Naive thymus-derived CD4-positive, alpha-beta T cell (primary cell): ENCODE measurements at regions not wholly inside any gene's neighbourhood (a gene's known extent, or its start where the extent isn't known, plus 50 kb on each side); places are given as distances from the start of the nearest gene placed in this dataset.

Experiments used
- ATAC-seq: fragments of 150-1000 bp; cut with Tn5 transposase; 2 replicates; pipeline ENCODE4 v1.10.0; 2021; ENCODE audit warnings: mild to moderate bottlenecking, moderate library complexity
- CTCF ChIA-PET: fragments of 350-600 bp; sonication (Branson Sonifier 250); formaldehyde crosslinking; loops from one replicate; lab custom pipeline; 2021; ENCODE audit warnings: antibody characterized with exemption; lab: Charles Lee
- POLR2A ChIA-PET: fragments of 350-600 bp; sonication (Branson Sonifier 250); formaldehyde crosslinking; loops from one replicate; lab custom pipeline; 2021; ENCODE audit warnings: antibody characterized with exemption, inconsistent platforms; lab: Charles Lee
- DNase-seq, 9 donors: peaks; one replicate each; pipeline versions ENCODE4 v3.0.0 to v3.0.0-alpha.2; 2020 to 2022; ENCODE audit warnings: mixed read lengths in 1 of 9
- H3K27ac ChIP-seq: one replicate; pipeline ENCODE4 v1.7.0; 2013; ENCODE audit warnings: mild to moderate bottlenecking, low read depth, low read length, moderate library complexity
- H3K27me3 ChIP-seq, 2 donors: one replicate each; pipeline ENCODE4 v1.7.0; 2013; ENCODE audit warnings: low read length in 2 of 2, mild to moderate bottlenecking in 2 of 2, moderate library complexity in 2 of 2; ENCODE audit not compliant: control insufficient read depth in 2 of 2, insufficient read depth in 2 of 2
- H3K36me3 ChIP-seq, 3 experiments: 1 replicate in 2 of 3; 2 replicates in 1 of 3; pipeline ENCODE4 v1.7.0; 2013; ENCODE audit warnings: low read length in 3 of 3, mild to moderate bottlenecking in 3 of 3, moderate library complexity in 1 of 3; ENCODE audit not compliant: insufficient read depth in 3 of 3, control insufficient read depth in 2 of 3
- H3K4me1 ChIP-seq, 2 donors: one replicate each; pipeline ENCODE4 v1.7.0; 2013; ENCODE audit warnings: low read length in 2 of 2, mild to moderate bottlenecking in 2 of 2, moderate library complexity in 1 of 2; ENCODE audit not compliant: control insufficient read depth in 2 of 2, insufficient read depth in 2 of 2
- H3K4me3 ChIP-seq: 2 replicates; pipeline ENCODE4 v1.7.0; 2013; ENCODE audit warnings: mild to moderate bottlenecking, low read length
- H3K9me3 ChIP-seq, 3 experiments: 1 replicate in 2 of 3; 2 replicates in 1 of 3; pipeline ENCODE4 v1.7.0; 2013; ENCODE audit warnings: low read length in 3 of 3; ENCODE audit not compliant: control insufficient read depth in 2 of 3
- H3K27ac Mint-ChIP-seq, 9 donors: one replicate each; pipeline ENCODE4 v1.8.0; 2020 to 2022; ENCODE audit warnings: mixed read lengths in 9 of 9, mild to moderate bottlenecking in 8 of 9, moderate library complexity in 5 of 9, inconsistent platforms in 2 of 9
- H3K27me3 Mint-ChIP-seq, 5 donors: one replicate each; pipeline ENCODE4 v1.8.0; 2021 to 2022; ENCODE audit warnings: mixed read lengths in 5 of 5, mild to moderate bottlenecking in 1 of 5
- H3K36me3 Mint-ChIP-seq, 5 donors: one replicate each; pipeline ENCODE4 v1.8.0; 2020 to 2022; ENCODE audit warnings: mixed read lengths in 5 of 5, mild to moderate bottlenecking in 3 of 5, inconsistent platforms in 1 of 5
- H3K4me1 Mint-ChIP-seq, 7 donors: one replicate each; pipeline ENCODE4 v1.8.0; 2020 to 2022; ENCODE audit warnings: mixed read lengths in 7 of 7, mild to moderate bottlenecking in 3 of 7, inconsistent platforms in 1 of 7
- H3K4me3 Mint-ChIP-seq, 10 donors: one replicate each; pipeline ENCODE4 v1.8.0; 2020 to 2022; ENCODE audit warnings: mild to moderate bottlenecking in 10 of 10, mixed read lengths in 10 of 10, moderate library complexity in 6 of 10, inconsistent platforms in 2 of 10
- H3K9me3 Mint-ChIP-seq, 11 donors: one replicate each; pipeline ENCODE4 v1.8.0; 2020 to 2022; ENCODE audit warnings: mixed read lengths in 11 of 11, mild to moderate bottlenecking in 4 of 11, inconsistent platforms in 1 of 11, moderate library complexity in 1 of 11
- intact Hi-C, 2 donors: fragments of 100-400 bp; cut with micrococcal nuclease; formaldehyde crosslinking; loops; one replicate each; pipeline ENCODE4 v1.15.1; 2023

- H3K4me3 ChIP-seq = no peak overlapping the region
- POLR2A ChIA-PET = no interaction called here
- no peaks in the 10 kb centered on the region for H3K27me3 ChIP-seq
- no peaks in the 10 kb centered on the region for H3K36me3 ChIP-seq
- Mint-ChIP-seq H3K4me3 (no peak overlapping the region), H3K9me3 (peaks cover 4 to 13% (median 6%) of the 10 kb centered on the region in 11 donors), H3K27ac (no peak overlapping the region), H3K36me3 (peaks cover 0 to 5% (median 3%) of the 10 kb centered on the region in 5 donors), H3K27me3 (peaks cover 5 to 21% (median 13%) of the 10 kb centered on the region in 5 donors), H3K4me1 (no peaks in the 10 kb centered on the region)
- ATAC-seq (no peak), DNase-seq (no peak)
- H3K9me3 ChIP-seq = no peaks in the 10 kb centered on the region
- CTCF ChIA-PET = no interaction called here
- no peaks in the 10 kb centered on the region for H3K4me1 ChIP-seq
- no peak overlapping the region for H3K27ac ChIP-seq
- intact Hi-C loops = no loop called here
Observed at GRCh38 chr10:61294131-61294530, 159.1 kb downstream of the TMEM26 start.

- ChIA-PET CTCF (interaction anchor here (0.7 kb wide), 1 partner anchor 45 kb away, joined by 3 read pairs; no protein-coding TSS in a partner anchor), POLR2A (no interaction called here)
- Histone ChIP-seq H3K36me3 (no peaks in the 10 kb centered on the region), H3K4me1 (peaks cover 9 to 12% of the 10 kb centered on the region in 2 donors), H3K27ac (no peak overlapping the region), H3K27me3 (no peaks in the 10 kb centered on the region), H3K4me3 (no peak overlapping the region), H3K9me3 (no peaks in the 10 kb centered on the region)
- intact Hi-C loops = loop anchor here in 1 of 2 donors (5.0 to 10.0 kb wide), 4 partner anchors 325 to 975 kb away; partner anchors contain the start of gene RTKN2
- ATAC-seq (no peak), DNase-seq (no peak)
- peaks cover 5 to 21% (median 13%) of the 10 kb centered on the region in 5 donors for H3K27me3 Mint-ChIP-seq
- peaks cover 0 to 10% (median 0%) of the 10 kb centered on the region in 11 donors for H3K9me3 Mint-ChIP-seq
- peaks cover 0 to 9% (median 0%) of the 10 kb centered on the region in 5 donors for H3K36me3 Mint-ChIP-seq
- no peak overlapping the region for H3K27ac Mint-ChIP-seq
- H3K4me1 Mint-ChIP-seq = peaks cover 7 to 23% (median 15%) of the 10 kb centered on the region in 7 donors
- H3K4me3 Mint-ChIP-seq = no peak overlapping the region
Observed at GRCh38 chr10:61289813-61290212, 163.4 kb downstream of the TMEM26 start.

GRCh38 chr10:61286686-61287085 is 166.5 kb downstream of the TMEM26 start:
- peak overlapping the region in 8 of 10 donors; percentile 20 to 66 (median 48) for H3K4me3 Mint-ChIP-seq

GRCh38 chr10:61285749-61286148 is 167.4 kb downstream of the TMEM26 start:
- peaks cover 0 to 17% (median 0%) of the 10 kb centered on the region in 5 donors for H3K27me3 Mint-ChIP-seq
- ATAC-seq (no peak), DNase-seq (no peak)
- H3K4me1 Mint-ChIP-seq = peaks cover 13 to 24% (median 20%) of the 10 kb centered on the region in 7 donors
- H3K4me1 ChIP-seq = peaks cover 9 to 12% of the 10 kb centered on the region in 2 donors
- H3K4me3 Mint-ChIP-seq = no peak overlapping the region
- H3K36me3 Mint-ChIP-seq = peaks cover 0 to 9% (median 0%) of the 10 kb centered on the region in 5 donors
- H3K27ac Mint-ChIP-seq = no peak overlapping the region
- peaks cover 0 to 10% (median 0%) of the 10 kb centered on the region in 11 donors for H3K9me3 Mint-ChIP-seq
- no peak overlapping the region for H3K27ac ChIP-seq
- no peaks in the 10 kb centered on the region for H3K36me3 ChIP-seq
- H3K4me3 ChIP-seq = no peak overlapping the region
- CTCF ChIA-PET = no interaction called here
- no peaks in the 10 kb centered on the region for H3K27me3 ChIP-seq
- POLR2A ChIA-PET = no interaction called here
- H3K9me3 ChIP-seq = no peaks in the 10 kb centered on the region
- intact Hi-C loops = loop anchor here (2.0 to 10.0 kb wide), 8 partner anchors 145 to 1185 kb away; partner anchors contain the start of gene RTKN2 (in 1 of the 2)

More at GRCh38 chr10:61286686-61287085, 166.5 kb downstream of the TMEM26 start:
- Mint-ChIP-seq H3K9me3 (peaks cover 0 to 10% (median 0%) of the 10 kb centered on the region in 11 donors), H3K4me1 (peaks cover 13 to 24% (median 20%) of the 10 kb centered on the region in 7 donors), H3K27ac (peak overlapping the region in 5 of 9 donors; percentile 5 to 47 (median 35)), H3K27me3 (peaks cover 0 to 17% (median 0%) of the 10 kb centered on the region in 5 donors), H3K36me3 (peaks cover 0 to 9% (median 0%) of the 10 kb centered on the region in 5 donors)
- Histone ChIP-seq H3K4me3 (no peak overlapping the region), H3K36me3 (no peaks in the 10 kb centered on the region), H3K9me3 (no peaks in the 10 kb centered on the region), H3K27me3 (no peaks in the 10 kb centered on the region), H3K27ac (no peak overlapping the region), H3K4me1 (peaks cover 9 to 12% of the 10 kb centered on the region in 2 donors)
- DNase-seq = peak in 7 of 9 donors; percentile 22 to 72 (median 54)
- peak; percentile 92 for ATAC-seq
- POLR2A ChIA-PET = no interaction called here
- intact Hi-C loops = loop anchor here in 1 of 2 donors (2.0 to 10.0 kb wide), 5 partner anchors 322 to 978 kb away; partner anchors contain the start of gene RTKN2
- CTCF ChIA-PET = no interaction called here

- H3K4me1 ChIP-seq = peaks cover 9 to 12% of the 10 kb centered on the region in 2 donors
- intact Hi-C loops = loop anchor here (1.0 to 10.0 kb wide), 9 partner anchors 143 to 1184 kb away; partner anchors contain the start of gene RTKN2 (in 1 of the 2)
- H3K9me3 Mint-ChIP-seq = peaks cover 0 to 5% (median 0%) of the 10 kb centered on the region in 11 donors
- H3K36me3 ChIP-seq = no peaks in the 10 kb centered on the region
- peak; percentile 45 for ATAC-seq
- peaks cover 13 to 24% (median 20%) of the 10 kb centered on the region in 7 donors for H3K4me1 Mint-ChIP-seq
- H3K27me3 ChIP-seq = no peaks in the 10 kb centered on the region
- ChIA-PET CTCF (interaction anchor here (0.5 to 0.6 kb wide), 2 partner anchors 19 to 462 kb away, joined by 3 to 4 read pairs; no protein-coding TSS in a partner anchor), POLR2A (no interaction called here)
- H3K27ac Mint-ChIP-seq = peak overlapping the region in 1 of 9 donors; percentile 7
- no peak overlapping the region for H3K4me3 ChIP-seq
- DNase-seq = peak in 6 of 9 donors; percentile 7 to 43 (median 26)
- H3K36me3 Mint-ChIP-seq = peaks cover 0 to 7% (median 0%) of the 10 kb centered on the region in 5 donors
- no peaks in the 10 kb centered on the region for H3K9me3 ChIP-seq
- H3K27ac ChIP-seq = no peak overlapping the region
- H3K4me3 Mint-ChIP-seq = peak overlapping the region in 9 of 10 donors; percentile 12 to 81 (median 66)
- peaks cover 0 to 22% (median 0%) of the 10 kb centered on the region in 5 donors for H3K27me3 Mint-ChIP-seq
Observed at GRCh38 chr10:61284222-61284890, 168.8 kb downstream of the TMEM26 start.

- H3K4me1 Mint-ChIP-seq = peaks cover 13 to 24% (median 20%) of the 10 kb centered on the region in 7 donors
- H3K27ac ChIP-seq = no peak overlapping the region
- H3K4me3 Mint-ChIP-seq = peak overlapping the region in 7 of 10 donors; percentile 62 to 81 (median 73)
Observed at GRCh38 chr10:61283481-61284221, 169.5 kb downstream of the TMEM26 start.

More at GRCh38 chr10:61283481-61284221, 169.5 kb downstream of the TMEM26 start:
- Histone ChIP-seq H3K4me3 (no peak overlapping the region), H3K4me1 (peaks cover 9 to 12% of the 10 kb centered on the region in 2 donors), H3K36me3 (no peaks in the 10 kb centered on the region), H3K27me3 (no peaks in the 10 kb centered on the region), H3K9me3 (no peaks in the 10 kb centered on the region)
- Mint-ChIP-seq H3K27me3 (peaks cover 0 to 22% (median 0%) of the 10 kb centered on the region in 5 donors), H3K36me3 (peaks cover 0 to 7% (median 0%) of the 10 kb centered on the region in 5 donors), H3K9me3 (peaks cover 0 to 5% (median 0%) of the 10 kb centered on the region in 11 donors), H3K27ac (peak overlapping the region in 1 of 9 donors; percentile 19)
- intact Hi-C loops = loop anchor here (1.0 to 10.0 kb wide), 9 partner anchors 142 to 1183 kb away; partner anchors contain the start of gene RTKN2 (in 1 of the 2)
- DNase-seq (no peak), ATAC-seq (no peak)
- CTCF ChIA-PET = interaction anchor here (0.5 to 0.6 kb wide), 2 partner anchors 18 to 461 kb away, joined by 3 to 4 read pairs; no protein-coding TSS in a partner anchor
- POLR2A ChIA-PET = no interaction called here
